Activated naive CD4-positive, alpha-beta T cell treated with Interleukin-2 at 50 U/mL for 16 hours (primary cell): ENCODE measurements at regions not wholly inside any gene's neighbourhood (a gene's known extent, or its start where the extent isn't known, plus 50 kb on each side); places are given as distances from the start of the nearest gene placed in this dataset.
"Not testable (repeated sequence)": the region's sequence is repeated elsewhere in the genome, so short reads cannot be mapped to it uniquely, and the experiment has no call there.

Experiments
- DNase-seq: peaks from one replicate; pipeline ENCODE4 v3.0.0-alpha.2; 2020

GRCh38 chr2:145749556-145749955 is 1229.6 kb upstream of the ZEB2 start:
- DNase-seq, result no peak

- DNase-seq, result no peak
These were observed 1229.0 kb upstream of the ZEB2 start for GRCh38 chr2:145748927-145749326.

- no peak for DNase-seq
These were observed 1227.8 kb upstream of the ZEB2 start for GRCh38 chr2:145747715-145748114.

GRCh38 chr2:145745387-145745721 is 1225.4 kb upstream of the ZEB2 start:
- DNase-seq, result not testable (repeated sequence)

- no peak for DNase-seq
These were observed 1224.8 kb upstream of the ZEB2 start for GRCh38 chr2:145744541-145745386.

DNA sequence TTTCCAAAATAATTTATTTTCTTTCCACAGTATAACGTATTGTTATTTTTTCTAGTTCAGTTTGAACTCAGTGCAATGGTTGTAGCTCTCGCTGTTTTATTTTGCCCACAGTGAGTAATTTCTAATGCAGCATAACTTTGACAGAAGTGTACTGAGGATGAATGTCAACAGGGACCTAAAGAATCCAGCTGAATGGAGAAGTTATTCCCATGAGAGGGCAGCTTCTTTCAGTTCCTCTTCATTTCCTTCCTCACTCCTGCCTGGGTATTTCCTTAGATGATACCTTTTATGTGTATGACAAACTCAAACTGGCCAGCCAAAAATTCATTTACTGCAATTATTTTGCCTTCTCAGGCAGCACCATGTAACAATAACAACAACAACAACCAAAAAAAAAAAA is 1223.1 kb upstream of the ZEB2 start:
- DNase-seq, result no peak

DNA sequence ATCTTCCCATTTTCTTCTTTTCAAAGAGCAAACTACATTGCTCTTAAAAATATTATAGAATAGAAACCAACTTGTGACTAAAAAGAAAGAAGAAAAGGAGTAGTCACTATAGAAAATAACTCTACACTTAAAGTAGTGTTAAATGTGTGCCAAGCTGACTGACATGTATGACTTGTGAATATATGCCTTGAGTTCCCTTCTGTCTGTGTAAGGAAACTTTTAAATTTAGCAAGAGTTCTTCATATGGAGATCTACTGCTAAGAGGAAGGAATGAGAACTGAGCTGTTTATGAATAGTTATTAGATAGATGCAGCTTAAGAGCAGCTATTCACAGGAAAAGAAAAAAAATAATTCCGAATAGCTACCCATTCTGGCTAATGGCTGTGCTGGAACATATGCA is 1221.7 kb upstream of the ZEB2 start:
- no peak for DNase-seq

DNA sequence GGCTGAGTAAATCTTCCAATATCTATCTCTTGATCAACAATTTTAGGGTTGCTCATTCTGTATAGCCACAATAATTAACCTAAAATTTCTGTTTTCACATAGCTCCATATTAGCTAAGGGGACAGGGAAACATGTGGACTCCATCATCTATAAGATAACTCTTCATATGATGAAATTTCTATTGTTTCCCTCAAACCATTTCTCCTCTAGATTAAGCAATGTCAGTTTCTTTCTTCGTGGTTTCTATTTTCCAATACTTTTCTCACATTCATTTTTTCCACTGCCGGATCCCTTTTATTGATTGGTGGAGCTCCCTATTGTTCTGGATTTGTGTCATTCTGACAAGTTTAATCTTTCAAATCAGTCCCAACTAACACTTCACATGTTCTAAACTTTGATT is 1221.3 kb upstream of the ZEB2 start:
- no peak for DNase-seq

- no peak for DNase-seq
These were observed 1220.4 kb upstream of the ZEB2 start for GRCh38 chr2:145740302-145740701.

GRCh38 chr2:145739681-145740080 is 1219.8 kb upstream of the ZEB2 start:
- no peak for DNase-seq

GRCh38 chr2:145736871-145737270 is 1217.0 kb upstream of the ZEB2 start:
- DNase-seq, result no peak

- no peak for DNase-seq
These were observed 1211.5 kb upstream of the ZEB2 start for GRCh38 chr2:145731467-145731866.

DNA sequence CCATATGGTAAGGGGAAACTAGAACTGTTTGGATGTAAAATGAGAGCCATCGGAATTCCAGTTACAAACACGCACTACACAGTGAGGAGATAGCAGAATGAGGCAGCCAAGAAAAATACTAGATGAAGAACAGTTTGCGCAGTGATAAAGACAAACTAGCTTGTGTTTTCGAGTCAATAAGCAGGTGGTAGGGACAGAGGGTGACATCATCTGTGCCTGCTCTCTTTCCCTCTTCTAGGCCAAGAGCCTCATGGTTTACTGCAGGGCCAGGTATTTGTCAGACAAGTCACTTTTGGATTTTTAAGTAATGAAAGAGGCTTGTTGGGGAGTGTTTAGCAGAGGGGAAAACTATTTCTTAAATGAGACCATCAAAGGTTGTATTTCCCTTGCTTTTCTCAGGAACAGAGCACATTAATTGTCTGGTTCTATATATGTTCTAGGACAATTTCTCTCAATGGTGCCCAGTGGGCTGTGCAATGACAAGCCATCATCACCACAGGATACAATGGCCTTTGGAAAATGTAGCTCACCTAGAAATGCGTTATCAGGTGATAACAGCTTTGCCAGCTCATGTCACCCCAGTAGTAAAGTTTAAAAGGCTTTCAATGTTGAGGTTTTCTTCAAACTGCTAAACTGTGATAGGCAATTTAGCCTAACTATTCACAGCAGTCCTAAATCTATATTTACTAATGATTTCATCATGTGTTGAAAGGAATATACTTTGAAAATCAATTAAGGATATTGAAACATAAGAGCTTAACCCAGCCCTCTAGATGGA is 1210.3 kb upstream of the ZEB2 start:
- no peak for DNase-seq

GRCh38 chr2:145729481-145729880 is 1209.6 kb upstream of the ZEB2 start:
- no peak for DNase-seq

DNA sequence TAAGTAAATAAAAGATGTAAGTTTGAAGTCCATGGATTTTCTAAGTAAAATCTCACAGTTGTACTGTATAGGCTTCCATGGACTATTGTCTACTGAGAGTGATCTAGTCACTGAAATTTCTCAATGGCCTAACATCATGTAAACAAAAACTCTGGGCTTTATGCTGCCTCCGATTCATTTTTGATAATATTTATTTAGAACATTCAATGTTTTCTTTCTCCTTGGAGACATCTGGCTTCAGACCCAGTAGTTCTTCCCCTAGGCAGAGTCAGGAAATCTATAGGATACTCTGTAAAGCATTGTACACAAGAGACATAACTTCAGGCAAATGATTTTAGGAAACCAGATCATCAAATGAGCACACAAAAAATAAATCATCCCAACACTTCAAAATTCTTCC is 1208.6 kb upstream of the ZEB2 start:
- DNase-seq, result no peak

DNA sequence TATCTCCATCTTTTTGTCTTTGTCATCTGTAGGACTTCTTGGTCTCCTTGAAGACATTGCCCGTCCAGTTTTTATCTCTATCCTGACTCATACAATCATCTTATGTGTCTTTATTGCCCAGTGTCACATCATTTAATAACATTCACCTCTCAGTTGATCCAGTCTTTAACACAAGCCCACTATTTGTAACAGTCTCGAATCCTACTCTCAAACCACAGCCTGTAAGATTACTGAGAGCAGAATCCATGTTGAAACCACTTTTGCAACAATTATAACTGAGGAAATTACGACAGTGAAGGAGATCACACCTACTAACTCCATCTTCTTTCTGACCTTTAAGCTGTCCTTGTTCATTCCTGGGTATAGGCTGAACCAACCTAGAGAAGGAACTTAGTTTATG is 1206.0 kb upstream of the ZEB2 start:
- DNase-seq, result no peak

- no peak for DNase-seq
These were observed 1204.5 kb upstream of the ZEB2 start for GRCh38 chr2:145724311-145724898.

GRCh38 chr2:145723872-145724271 is 1204.0 kb upstream of the ZEB2 start:
- no peak for DNase-seq

- DNase-seq, result no peak
These were observed 1201.8 kb upstream of the ZEB2 start for GRCh38 chr2:145721681-145722080.

- no peak for DNase-seq
These were observed 1195.7 kb upstream of the ZEB2 start for GRCh38 chr2:145715601-145716000.

- DNase-seq, result no peak
These were observed 1190.4 kb upstream of the ZEB2 start for GRCh38 chr2:145710303-145710702.

GRCh38 chr2:145702305-145702704 is 1182.4 kb upstream of the ZEB2 start:
- DNase-seq, result no peak

DNA sequence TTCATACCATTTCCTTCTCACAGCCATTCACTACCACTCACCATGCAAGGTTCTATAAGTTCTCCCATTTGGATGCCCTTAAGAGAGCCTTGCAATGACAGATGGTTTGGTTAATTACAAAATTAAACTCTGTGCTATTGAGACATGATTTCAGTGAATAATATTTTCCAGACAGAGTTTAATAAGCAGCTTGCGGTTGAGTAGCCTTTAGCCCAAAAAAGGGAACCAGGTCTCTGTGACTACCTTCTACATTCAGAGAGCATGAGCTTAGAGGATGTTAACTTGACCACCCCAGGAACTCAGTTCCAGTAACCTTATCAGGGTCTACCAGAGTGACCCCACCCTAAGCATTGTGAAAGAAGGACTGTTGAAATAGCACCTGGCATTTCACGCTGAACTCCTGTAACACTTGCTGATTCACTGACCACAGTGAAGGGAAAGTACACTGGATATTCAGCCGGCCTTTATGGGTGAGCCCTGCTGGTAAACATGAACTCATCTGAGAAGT is 1173.1 kb upstream of the ZEB2 start:
- no peak for DNase-seq

- no peak for DNase-seq
These were observed 1171.7 kb upstream of the ZEB2 start for GRCh38 chr2:145691659-145692058.
